C4-2B (cell line): ENCODE measurements at regions not wholly inside any gene's neighbourhood (a gene's known extent, or its start where the extent isn't known, plus 50 kb on each side); places are given as distances from the start of the nearest gene placed in this dataset.

ENCODE experiments used
- H3K27ac ChIP-seq: fragments of 450-650 bp; 2 replicates; pipeline ENCODE4 v1.5.1; 2017
- ZFX ChIP-seq: fragments of 450-650 bp; IDR thresholded peaks from 2 replicates; pipeline ENCODE4 v1.6.1; 2017
- TF ChIP-seq, protein P1 (sequence below): fragments of 450-650 bp; conservative IDR thresholded peaks from 2 replicates; pipeline ENCODE4 v1.5.1; 2017; ENCODE audit warnings: mild to moderate bottlenecking

DNA sequence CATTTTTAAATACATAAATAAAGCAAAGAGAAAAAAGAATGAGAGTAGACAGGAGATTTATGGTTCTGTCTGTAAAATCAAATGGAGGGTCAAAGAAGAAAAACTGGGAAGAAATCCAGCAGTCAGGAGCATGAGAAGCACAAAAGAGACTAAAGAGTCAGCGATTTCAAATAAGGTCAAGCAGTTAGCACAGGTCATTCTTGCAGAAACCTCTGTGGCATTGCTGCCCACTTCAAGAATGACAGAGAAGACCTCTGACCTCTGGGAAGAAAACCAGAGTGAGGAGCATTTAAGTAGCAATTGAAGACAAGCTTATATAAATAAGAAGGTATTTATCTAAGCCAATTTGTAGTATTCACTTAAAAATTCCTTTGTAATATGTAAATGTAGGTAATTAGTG, 172.0 kb upstream of the SPOPL start:
- no peak overlapping the region for H3K27ac ChIP-seq
- TF ChIP-seq, protein P1, sequence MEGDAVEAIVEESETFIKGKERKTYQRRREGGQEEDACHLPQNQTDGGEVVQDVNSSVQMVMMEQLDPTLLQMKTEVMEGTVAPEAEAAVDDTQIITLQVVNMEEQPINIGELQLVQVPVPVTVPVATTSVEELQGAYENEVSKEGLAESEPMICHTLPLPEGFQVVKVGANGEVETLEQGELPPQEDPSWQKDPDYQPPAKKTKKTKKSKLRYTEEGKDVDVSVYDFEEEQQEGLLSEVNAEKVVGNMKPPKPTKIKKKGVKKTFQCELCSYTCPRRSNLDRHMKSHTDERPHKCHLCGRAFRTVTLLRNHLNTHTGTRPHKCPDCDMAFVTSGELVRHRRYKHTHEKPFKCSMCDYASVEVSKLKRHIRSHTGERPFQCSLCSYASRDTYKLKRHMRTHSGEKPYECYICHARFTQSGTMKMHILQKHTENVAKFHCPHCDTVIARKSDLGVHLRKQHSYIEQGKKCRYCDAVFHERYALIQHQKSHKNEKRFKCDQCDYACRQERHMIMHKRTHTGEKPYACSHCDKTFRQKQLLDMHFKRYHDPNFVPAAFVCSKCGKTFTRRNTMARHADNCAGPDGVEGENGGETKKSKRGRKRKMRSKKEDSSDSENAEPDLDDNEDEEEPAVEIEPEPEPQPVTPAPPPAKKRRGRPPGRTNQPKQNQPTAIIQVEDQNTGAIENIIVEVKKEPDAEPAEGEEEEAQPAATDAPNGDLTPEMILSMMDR, result no peak
- no peak for TF ChIP-seq ZFX

DNA sequence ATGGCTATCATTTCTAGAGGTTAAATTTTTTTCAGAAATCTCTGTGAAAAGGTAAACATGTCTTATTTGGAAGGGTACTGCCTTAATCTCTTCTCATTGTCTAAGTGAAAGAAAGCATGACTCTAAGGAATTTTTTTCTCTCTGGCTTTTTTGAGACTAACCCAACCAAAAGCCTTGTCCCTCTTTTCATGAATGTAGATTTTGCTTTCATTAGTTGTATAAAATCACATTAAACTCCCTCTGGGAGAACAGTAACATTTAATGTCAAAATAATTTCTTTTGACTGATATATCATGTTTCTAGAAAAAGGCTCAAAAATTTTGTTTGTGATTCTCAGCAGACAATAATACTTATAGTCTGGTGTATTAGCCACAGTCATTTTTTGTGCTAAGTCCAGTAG, 168.4 kb upstream of the SPOPL start:
- no peak for TF ChIP-seq ZFX
- TF ChIP-seq, protein P1, result no peak
- no peak overlapping the region for H3K27ac ChIP-seq

DNA sequence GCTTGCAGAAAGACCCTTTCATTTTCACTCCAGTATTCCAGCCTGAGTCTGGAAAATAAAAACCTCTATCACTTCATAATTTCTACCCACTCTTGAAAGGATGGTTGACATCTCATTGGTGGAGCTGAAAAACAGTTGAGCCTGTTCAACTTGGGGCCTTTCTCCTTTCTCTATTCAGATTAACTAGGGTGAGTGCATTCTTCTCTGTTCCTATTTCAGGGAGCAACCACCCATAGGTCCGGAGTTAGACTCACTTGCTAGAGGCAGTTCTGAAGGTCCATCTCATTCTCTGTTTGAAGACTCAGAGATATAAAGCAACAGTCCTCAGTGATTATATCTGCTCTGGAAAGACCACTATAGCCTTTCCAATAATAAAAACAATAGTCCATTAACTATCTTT, 167.9 kb upstream of the SPOPL start:
- H3K27ac ChIP-seq, result no peak overlapping the region
- TF ChIP-seq, protein P1, result no peak
- no peak for TF ChIP-seq ZFX

DNA sequence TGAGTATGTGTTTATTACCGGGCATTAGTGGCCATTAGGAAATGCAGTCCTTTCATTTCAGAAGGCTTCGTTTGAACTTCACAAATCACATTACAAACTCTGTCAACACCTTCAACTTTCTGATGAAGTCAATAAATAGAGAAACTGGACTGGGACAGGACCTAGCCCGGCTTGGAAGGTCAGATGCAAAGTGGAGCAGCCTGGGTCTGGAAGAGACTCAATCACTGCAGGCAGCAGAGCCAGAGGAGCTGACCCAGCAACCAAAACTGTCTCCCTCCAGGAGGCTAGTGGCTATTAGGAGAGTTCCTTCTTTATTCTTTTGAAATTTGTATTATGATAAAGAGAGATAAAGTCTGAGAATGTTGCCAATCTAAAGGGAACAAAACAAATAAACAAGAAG, 167.2 kb upstream of the SPOPL start:
- H3K27ac ChIP-seq, result no peak overlapping the region
- TF ChIP-seq, protein P1, result no peak
- TF ChIP-seq ZFX, result no peak

DNA sequence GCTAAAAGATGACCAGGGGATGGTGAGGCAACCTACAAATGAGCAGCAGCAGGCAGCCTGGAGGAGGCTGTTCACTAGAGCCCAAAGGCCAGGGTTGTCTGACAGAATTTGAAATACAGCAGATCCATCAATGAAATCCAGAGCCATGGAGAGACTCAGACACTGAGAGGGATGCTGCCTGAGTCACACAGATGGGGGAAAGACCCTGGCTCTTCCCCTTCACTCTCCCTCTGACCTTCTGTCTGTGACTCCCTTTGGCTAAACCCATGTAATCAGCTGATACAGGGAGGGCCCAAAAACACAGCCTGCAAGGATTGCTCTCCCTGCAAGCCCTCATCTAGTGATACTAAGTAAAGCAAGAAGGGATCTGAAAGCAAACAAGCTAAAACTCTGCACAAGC, 166.5 kb upstream of the SPOPL start:
- TF ChIP-seq ZFX, result no peak
- TF ChIP-seq, protein P1, result no peak
- H3K27ac ChIP-seq, result no peak overlapping the region

DNA sequence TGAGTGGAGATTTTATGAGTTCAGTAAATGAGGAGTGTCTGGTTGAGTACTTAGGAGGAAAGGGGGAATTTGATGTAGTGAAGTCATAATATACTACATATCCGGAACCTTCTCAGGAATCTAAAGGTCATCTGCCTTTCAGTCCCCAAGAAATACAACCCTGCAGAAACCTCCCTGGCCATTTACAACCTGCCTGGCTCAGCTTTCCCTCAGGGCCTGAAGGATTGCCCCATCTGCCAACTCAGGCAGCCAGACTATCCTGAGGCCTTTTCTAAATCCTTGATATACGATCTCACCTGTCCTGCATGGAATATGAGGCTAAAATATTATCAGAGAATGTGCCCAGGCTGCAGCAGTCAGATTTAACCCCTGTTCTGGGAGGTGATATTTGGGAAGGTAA, 165.4 kb upstream of the SPOPL start:
- TF ChIP-seq, protein P1, result no peak
- no peak for TF ChIP-seq ZFX
- no peak overlapping the region for H3K27ac ChIP-seq

DNA sequence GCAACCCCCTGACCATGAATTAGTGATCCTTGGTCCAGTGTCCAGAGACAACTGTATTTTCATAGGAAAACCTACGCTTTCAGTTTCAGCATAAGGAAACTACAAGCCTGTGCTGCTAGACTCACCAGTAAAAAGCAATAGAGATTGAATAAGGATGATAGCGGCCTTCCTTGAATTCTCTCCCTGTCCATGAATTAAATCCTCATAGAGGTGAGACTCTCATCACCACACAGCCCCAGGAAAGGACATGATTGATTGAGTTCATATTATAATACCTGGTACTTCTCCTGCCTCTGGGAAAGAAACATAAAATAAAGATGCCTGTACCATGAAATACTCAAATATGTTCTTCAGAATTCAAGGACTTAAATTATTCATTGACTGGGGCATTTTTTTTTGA, 146.3 kb upstream of the SPOPL start:
- no peak for TF ChIP-seq ZFX
- TF ChIP-seq, protein P1, result no peak

More for the DNA sequence above, 146.3 kb upstream of the SPOPL start:
- no peak overlapping the region for H3K27ac ChIP-seq
